ENCODE measurements at regions not wholly inside any gene's neighbourhood (a gene's known extent, or its start where the extent isn't known, plus 50 kb on each side); places are given as distances from the start of the nearest gene placed in this dataset.

- H3K27me3 ChIP-seq (ENCODE audit: control insufficient read depth in 2 of 2, insufficient read depth in 1 of 2, low read length in 1 of 2): no peaks in the 10 kb centered on the region
- H3K4me1 ChIP-seq (ENCODE audit: control insufficient read depth in 2 of 2, insufficient read depth in 2 of 2, low read length in 2 of 2): no peaks in the 10 kb centered on the region
- H3K9me3 ChIP-seq (ENCODE audit: control insufficient read depth in 2 of 2, insufficient read depth in 1 of 2, low read length in 1 of 2): no peaks in the 10 kb centered on the region
- H3K4me3 ChIP-seq (ENCODE audit: low read length in 2 of 2): no peak overlapping the region
- no peak overlapping the region for H3K27ac ChIP-seq (ENCODE audit: low read depth in 1 of 2, low read length in 1 of 2)
- 93% methylated on average over 3 of the region's 3 CpGs for WGBS
- no peak for DNase-seq (ENCODE audit: low read depth in 6 of 9, low spot score in 9 of 9)
- H3K36me3 ChIP-seq (ENCODE audit: control insufficient read depth in 2 of 2, insufficient read depth in 2 of 2, low read length in 1 of 2): no peaks in the 10 kb centered on the region
These were observed 148.9 kb upstream of the PHACTR1 start for GRCh38 chr6:12567682-12568081.

- H3K4me1 ChIP-seq (ENCODE audit: control insufficient read depth in 2 of 2, insufficient read depth in 2 of 2, low read length in 2 of 2): no peaks in the 10 kb centered on the region
- H3K27me3 ChIP-seq (ENCODE audit: control insufficient read depth in 2 of 2, insufficient read depth in 1 of 2, low read length in 1 of 2): no peaks in the 10 kb centered on the region
- 98% methylated on average over 1 of the region's 1 CpG for WGBS
- no peaks in the 10 kb centered on the region for H3K9me3 ChIP-seq (ENCODE audit: control insufficient read depth in 2 of 2, insufficient read depth in 1 of 2, low read length in 1 of 2)
- no peak for DNase-seq (ENCODE audit: low read depth in 6 of 9, low spot score in 9 of 9)
- H3K36me3 ChIP-seq (ENCODE audit: control insufficient read depth in 2 of 2, insufficient read depth in 2 of 2, low read length in 1 of 2): no peaks in the 10 kb centered on the region
- H3K27ac ChIP-seq (ENCODE audit: low read depth in 1 of 2, low read length in 1 of 2): no peak overlapping the region
- no peak overlapping the region for H3K4me3 ChIP-seq (ENCODE audit: low read length in 2 of 2)
These were observed 146.9 kb upstream of the PHACTR1 start for GRCh38 chr6:12569646-12570045.

- no peaks in the 10 kb centered on the region for H3K36me3 ChIP-seq (ENCODE audit: control insufficient read depth in 2 of 2, insufficient read depth in 2 of 2, low read length in 1 of 2)
- H3K27me3 ChIP-seq (ENCODE audit: control insufficient read depth in 2 of 2, insufficient read depth in 1 of 2, low read length in 1 of 2): no peaks in the 10 kb centered on the region
- H3K27ac ChIP-seq (ENCODE audit: low read depth in 1 of 2, low read length in 1 of 2): no peak overlapping the region
- no peaks in the 10 kb centered on the region for H3K4me1 ChIP-seq (ENCODE audit: control insufficient read depth in 2 of 2, insufficient read depth in 2 of 2, low read length in 2 of 2)
- H3K4me3 ChIP-seq (ENCODE audit: low read length in 2 of 2): no peak overlapping the region
- no peak for DNase-seq (ENCODE audit: low read depth in 6 of 9, low spot score in 9 of 9)
- WGBS: 91% methylated on average over 2 of the region's 2 CpGs
- no peaks in the 10 kb centered on the region for H3K9me3 ChIP-seq (ENCODE audit: control insufficient read depth in 2 of 2, insufficient read depth in 1 of 2, low read length in 1 of 2)
These were observed 146.0 kb upstream of the PHACTR1 start for GRCh38 chr6:12570461-12571030.

- 90% methylated on average over 4 of the region's 4 CpGs for WGBS
- Histone ChIP-seq H3K27me3 (ENCODE audit: control insufficient read depth in 2 of 2, insufficient read depth in 1 of 2, low read length in 1 of 2) (no peaks in the 10 kb centered on the region), H3K4me1 (ENCODE audit: control insufficient read depth in 2 of 2, insufficient read depth in 2 of 2, low read length in 2 of 2) (no peaks in the 10 kb centered on the region), H3K4me3 (ENCODE audit: low read length in 2 of 2) (no peak overlapping the region), H3K9me3 (ENCODE audit: control insufficient read depth in 2 of 2, insufficient read depth in 1 of 2, low read length in 1 of 2) (no peaks in the 10 kb centered on the region), H3K27ac (ENCODE audit: low read depth in 1 of 2, low read length in 1 of 2) (no peak overlapping the region), H3K36me3 (ENCODE audit: control insufficient read depth in 2 of 2, insufficient read depth in 2 of 2, low read length in 1 of 2) (no peaks in the 10 kb centered on the region)
- DNase-seq (ENCODE audit: low read depth in 6 of 9, low spot score in 9 of 9): no peak
These were observed 143.4 kb upstream of the PHACTR1 start for GRCh38 chr6:12572896-12573827.

- no peaks in the 10 kb centered on the region for H3K4me1 ChIP-seq (ENCODE audit: control insufficient read depth in 2 of 2, insufficient read depth in 2 of 2, low read length in 2 of 2)
- WGBS: 98% methylated on average over 4 of the region's 4 CpGs
- no peak overlapping the region for H3K27ac ChIP-seq (ENCODE audit: low read depth in 1 of 2, low read length in 1 of 2)
These were observed 140.6 kb upstream of the PHACTR1 start for GRCh38 chr6:12575961-12576360.

GRCh38 chr6:12576389-12576788 is 140.2 kb upstream of the PHACTR1 start:
- no peak for DNase-seq (ENCODE audit: low read depth in 6 of 9, low spot score in 9 of 9)
- Histone ChIP-seq H3K4me1 (ENCODE audit: control insufficient read depth in 2 of 2, insufficient read depth in 2 of 2, low read length in 2 of 2) (no peaks in the 10 kb centered on the region), H3K27me3 (ENCODE audit: control insufficient read depth in 2 of 2, insufficient read depth in 1 of 2, low read length in 1 of 2) (no peaks in the 10 kb centered on the region), H3K9me3 (ENCODE audit: control insufficient read depth in 2 of 2, insufficient read depth in 1 of 2, low read length in 1 of 2) (no peaks in the 10 kb centered on the region), H3K36me3 (ENCODE audit: control insufficient read depth in 2 of 2, insufficient read depth in 2 of 2, low read length in 1 of 2) (no peaks in the 10 kb centered on the region), H3K4me3 (ENCODE audit: low read length in 2 of 2) (no peak overlapping the region), H3K27ac (ENCODE audit: low read depth in 1 of 2, low read length in 1 of 2) (no peak overlapping the region)
- 98% methylated on average over 2 of the region's 2 CpGs for WGBS

More at GRCh38 chr6:12575961-12576360, 140.6 kb upstream of the PHACTR1 start:
- Histone ChIP-seq H3K36me3 (ENCODE audit: control insufficient read depth in 2 of 2, insufficient read depth in 2 of 2, low read length in 1 of 2) (no peaks in the 10 kb centered on the region), H3K27me3 (ENCODE audit: control insufficient read depth in 2 of 2, insufficient read depth in 1 of 2, low read length in 1 of 2) (no peaks in the 10 kb centered on the region), H3K9me3 (ENCODE audit: control insufficient read depth in 2 of 2, insufficient read depth in 1 of 2, low read length in 1 of 2) (no peaks in the 10 kb centered on the region), H3K4me3 (ENCODE audit: low read length in 2 of 2) (no peak overlapping the region)
- DNase-seq (ENCODE audit: low read depth in 6 of 9, low spot score in 9 of 9): no peak

- no peaks in the 10 kb centered on the region for H3K36me3 ChIP-seq (ENCODE audit: control insufficient read depth in 2 of 2, insufficient read depth in 2 of 2, low read length in 1 of 2)
- WGBS: 95% methylated on average over 8 of the region's 8 CpGs
- H3K4me1 ChIP-seq (ENCODE audit: control insufficient read depth in 2 of 2, insufficient read depth in 2 of 2, low read length in 2 of 2): no peaks in the 10 kb centered on the region
- no peak overlapping the region for H3K27ac ChIP-seq (ENCODE audit: low read depth in 1 of 2, low read length in 1 of 2)
- H3K4me3 ChIP-seq (ENCODE audit: low read length in 2 of 2): no peak overlapping the region
- H3K27me3 ChIP-seq (ENCODE audit: control insufficient read depth in 2 of 2, insufficient read depth in 1 of 2, low read length in 1 of 2): no peaks in the 10 kb centered on the region
- no peak for DNase-seq (ENCODE audit: low read depth in 6 of 9, low spot score in 9 of 9)
- no peaks in the 10 kb centered on the region for H3K9me3 ChIP-seq (ENCODE audit: control insufficient read depth in 2 of 2, insufficient read depth in 1 of 2, low read length in 1 of 2)
These were observed 139.3 kb upstream of the PHACTR1 start for GRCh38 chr6:12577124-12577850.

- Histone ChIP-seq H3K9me3 (ENCODE audit: control insufficient read depth in 2 of 2, insufficient read depth in 1 of 2, low read length in 1 of 2) (no peaks in the 10 kb centered on the region), H3K27me3 (ENCODE audit: control insufficient read depth in 2 of 2, insufficient read depth in 1 of 2, low read length in 1 of 2) (no peaks in the 10 kb centered on the region), H3K4me3 (ENCODE audit: low read length in 2 of 2) (no peak overlapping the region), H3K27ac (ENCODE audit: low read depth in 1 of 2, low read length in 1 of 2) (no peak overlapping the region), H3K36me3 (ENCODE audit: control insufficient read depth in 2 of 2, insufficient read depth in 2 of 2, low read length in 1 of 2) (no peaks in the 10 kb centered on the region), H3K4me1 (ENCODE audit: control insufficient read depth in 2 of 2, insufficient read depth in 2 of 2, low read length in 2 of 2) (no peaks in the 10 kb centered on the region)
- DNase-seq (ENCODE audit: low read depth in 6 of 9, low spot score in 9 of 9): no peak
These were observed 138.5 kb upstream of the PHACTR1 start for GRCh38 chr6:12578097-12578496.

GRCh38 chr6:12578751-12579150 is 137.8 kb upstream of the PHACTR1 start:
- 94% methylated on average over 3 of the region's 3 CpGs for WGBS
- H3K9me3 ChIP-seq (ENCODE audit: control insufficient read depth in 2 of 2, insufficient read depth in 1 of 2, low read length in 1 of 2): no peaks in the 10 kb centered on the region
- H3K4me1 ChIP-seq (ENCODE audit: control insufficient read depth in 2 of 2, insufficient read depth in 2 of 2, low read length in 2 of 2): no peaks in the 10 kb centered on the region
- H3K27ac ChIP-seq (ENCODE audit: low read depth in 1 of 2, low read length in 1 of 2): no peak overlapping the region
- no peaks in the 10 kb centered on the region for H3K27me3 ChIP-seq (ENCODE audit: control insufficient read depth in 2 of 2, insufficient read depth in 1 of 2, low read length in 1 of 2)
- no peak overlapping the region for H3K4me3 ChIP-seq (ENCODE audit: low read length in 2 of 2)
- H3K36me3 ChIP-seq (ENCODE audit: control insufficient read depth in 2 of 2, insufficient read depth in 2 of 2, low read length in 1 of 2): no peaks in the 10 kb centered on the region
- DNase-seq (ENCODE audit: low read depth in 6 of 9, low spot score in 9 of 9): no peak
